HG03354 (cell line): ENCODE measurements at regions not wholly inside any gene's neighbourhood (a gene's known extent, or its start where the extent isn't known, plus 50 kb on each side); places are given as distances from the start of the nearest gene placed in this dataset.

Experiments
- ATAC-seq: cut with Tn5 transposase; IDR thresholded peaks from one replicate; pipeline ENCODE4 v1.9.1; 2021; ENCODE audit warnings: mild to moderate bottlenecking; ENCODE audit not compliant: unreplicated experiment, poor library complexity, severe bottlenecking

DNA sequence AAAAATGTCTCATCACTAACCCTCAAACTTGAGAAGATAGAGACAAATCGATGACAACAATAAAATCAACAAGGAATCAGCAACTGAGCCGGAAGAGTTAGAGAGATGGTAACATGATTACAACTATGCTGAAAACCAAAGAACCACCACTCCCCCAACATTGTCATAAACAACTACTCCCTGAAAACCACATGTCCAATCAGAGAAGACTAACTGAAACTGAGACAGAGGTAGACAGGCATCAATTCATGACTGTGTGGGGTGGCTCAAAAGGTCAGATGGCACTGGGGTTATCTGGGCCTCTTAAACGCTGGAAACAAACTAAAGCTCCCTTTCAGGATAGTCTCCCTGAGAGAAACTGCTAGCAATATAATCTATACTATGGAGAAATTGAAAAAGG is 488.8 kb downstream of the KCTD12 start:
- no peak for ATAC-seq

DNA sequence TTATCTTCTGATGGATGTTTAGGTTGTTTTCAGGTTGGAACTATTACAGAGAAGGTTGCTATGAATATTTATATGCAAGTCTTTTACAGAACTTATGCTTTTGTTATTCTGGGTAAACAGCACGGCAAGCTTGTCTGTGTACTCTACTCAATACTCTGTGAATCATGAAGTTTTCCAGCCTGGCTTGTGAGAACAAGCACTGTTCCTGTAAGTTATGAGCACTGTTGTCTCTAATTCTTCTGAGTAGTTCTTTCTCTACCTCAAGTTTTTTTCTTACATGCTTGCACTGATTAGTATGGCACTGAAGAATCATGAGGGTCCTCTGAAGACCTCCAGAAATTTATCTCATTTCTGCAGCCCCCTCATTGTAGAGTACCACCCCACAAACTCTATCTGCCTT is 496.9 kb downstream of the KCTD12 start:
- ATAC-seq: no peak

DNA sequence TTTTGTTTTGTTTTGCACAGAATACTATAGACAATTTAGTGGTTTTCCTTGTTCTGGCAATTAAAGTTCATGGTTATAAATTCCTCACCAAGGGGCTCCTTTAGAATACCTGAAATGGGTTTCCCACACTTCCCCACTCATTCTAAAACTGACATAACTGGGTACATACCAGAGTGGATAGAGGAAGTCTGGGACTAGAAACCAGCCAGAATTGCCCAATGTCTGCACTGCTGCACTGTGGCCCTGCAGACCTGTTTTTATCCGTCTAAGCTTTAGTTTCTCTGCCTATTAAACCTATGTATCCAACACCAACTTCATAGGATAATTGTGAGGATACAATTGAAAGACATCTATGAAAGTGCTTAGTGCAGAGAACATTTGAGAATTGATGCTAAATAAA is 498.6 kb downstream of the KCTD12 start:
- ATAC-seq: no peak

DNA sequence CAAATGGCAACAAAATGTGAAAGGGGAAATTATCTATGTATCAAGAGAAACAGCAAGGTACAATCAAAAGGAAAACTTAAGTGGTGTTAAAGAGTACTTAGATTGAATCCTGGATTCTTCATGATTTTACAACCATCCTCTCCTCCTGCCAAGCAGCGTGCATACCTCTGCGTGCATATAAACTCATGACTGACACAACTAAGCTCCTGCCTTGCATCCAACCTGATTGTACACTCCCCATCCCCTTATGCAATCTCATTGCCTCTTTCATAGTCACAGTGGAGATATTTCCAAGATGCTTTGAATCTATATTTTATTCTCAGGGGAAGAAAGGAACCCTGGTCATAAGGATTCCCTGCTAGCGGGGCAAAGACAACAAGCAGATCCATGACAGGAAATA is 499.9 kb downstream of the KCTD12 start:
- no peak for ATAC-seq

DNA sequence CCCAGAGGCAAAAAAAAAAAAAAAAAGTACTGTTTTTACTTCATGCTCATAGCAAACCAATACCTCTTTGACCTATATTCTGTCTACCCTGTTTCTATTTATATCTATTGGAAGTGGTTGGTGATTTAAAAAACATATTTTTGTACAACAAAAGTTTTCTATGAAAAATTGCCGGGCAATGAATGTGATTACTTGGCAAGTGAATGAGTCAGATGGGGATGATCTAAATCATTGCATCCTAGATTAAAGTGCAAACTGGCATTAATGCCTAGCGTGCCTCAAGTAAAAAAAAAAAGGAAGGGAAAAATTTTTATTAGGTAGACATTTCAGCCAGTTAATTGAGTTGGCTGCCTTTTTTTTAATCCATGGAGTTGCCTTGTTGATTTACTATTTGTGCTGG is 500.6 kb downstream of the KCTD12 start:
- ATAC-seq: no peak

DNA sequence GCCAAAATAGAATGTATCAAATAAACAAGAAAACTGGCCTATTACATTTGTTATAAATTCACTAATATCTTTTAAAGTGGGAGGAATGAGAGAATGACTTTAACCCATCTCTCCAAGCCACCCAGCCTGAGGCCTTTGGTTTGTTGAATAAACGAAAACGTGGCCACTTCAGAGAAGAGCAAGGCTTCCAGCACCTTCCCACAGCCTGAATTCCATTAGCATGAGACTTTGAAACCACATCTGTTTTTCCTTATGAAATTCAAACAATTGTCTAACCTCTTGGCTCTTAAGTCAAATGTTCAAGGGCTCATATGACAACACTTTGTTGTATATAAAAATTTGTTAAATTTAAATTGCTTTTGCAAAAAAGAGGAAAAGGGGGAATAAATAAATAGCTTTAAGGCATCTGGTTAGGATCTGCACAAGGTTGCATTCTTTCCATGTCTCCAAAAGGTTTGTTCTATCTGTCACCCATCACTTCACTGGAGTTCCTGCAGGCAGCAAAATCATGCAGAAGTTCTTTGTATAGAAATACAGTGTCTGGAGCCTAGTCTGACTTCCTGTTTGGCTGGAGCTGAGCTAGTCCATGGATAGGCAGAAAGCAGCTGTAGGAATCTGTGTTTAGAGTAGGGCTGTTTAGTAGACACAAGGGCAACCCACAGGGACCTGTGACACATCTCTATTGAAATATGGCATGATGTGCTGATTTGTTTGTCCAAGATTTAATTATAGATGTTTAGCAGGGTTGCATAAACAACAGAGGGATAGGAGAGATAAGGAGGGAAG is 502.3 kb downstream of the KCTD12 start:
- ATAC-seq: no peak

DNA sequence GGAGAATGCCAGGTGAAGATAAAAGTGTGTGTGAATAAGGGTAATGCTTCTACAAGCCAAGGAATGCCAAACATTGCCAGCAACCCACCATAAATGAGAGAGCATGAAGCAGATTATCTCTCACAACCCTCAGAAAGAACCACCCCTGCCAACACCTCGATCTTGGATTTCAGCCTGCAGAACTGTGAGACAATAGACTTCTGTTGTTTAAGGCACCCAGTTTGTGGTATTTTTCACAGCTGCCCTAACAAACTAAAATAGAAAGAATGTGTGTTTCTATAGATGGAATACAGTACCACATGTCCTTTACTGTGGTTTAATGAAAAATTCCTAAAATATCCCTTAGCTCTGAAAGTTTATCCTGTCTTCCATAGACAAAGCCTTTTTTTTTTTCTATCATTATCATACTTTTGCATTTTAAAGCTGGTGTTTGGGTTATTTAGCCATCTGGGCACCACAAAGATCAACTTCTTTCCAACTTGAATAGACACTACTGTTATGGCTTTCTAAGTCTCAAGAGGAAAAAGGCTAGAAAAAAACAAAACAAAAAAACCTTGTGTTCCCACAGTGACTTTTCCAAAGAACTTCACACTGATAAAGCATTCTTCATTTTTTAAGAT is 505.6 kb downstream of the KCTD12 start:
- ATAC-seq: no peak

DNA sequence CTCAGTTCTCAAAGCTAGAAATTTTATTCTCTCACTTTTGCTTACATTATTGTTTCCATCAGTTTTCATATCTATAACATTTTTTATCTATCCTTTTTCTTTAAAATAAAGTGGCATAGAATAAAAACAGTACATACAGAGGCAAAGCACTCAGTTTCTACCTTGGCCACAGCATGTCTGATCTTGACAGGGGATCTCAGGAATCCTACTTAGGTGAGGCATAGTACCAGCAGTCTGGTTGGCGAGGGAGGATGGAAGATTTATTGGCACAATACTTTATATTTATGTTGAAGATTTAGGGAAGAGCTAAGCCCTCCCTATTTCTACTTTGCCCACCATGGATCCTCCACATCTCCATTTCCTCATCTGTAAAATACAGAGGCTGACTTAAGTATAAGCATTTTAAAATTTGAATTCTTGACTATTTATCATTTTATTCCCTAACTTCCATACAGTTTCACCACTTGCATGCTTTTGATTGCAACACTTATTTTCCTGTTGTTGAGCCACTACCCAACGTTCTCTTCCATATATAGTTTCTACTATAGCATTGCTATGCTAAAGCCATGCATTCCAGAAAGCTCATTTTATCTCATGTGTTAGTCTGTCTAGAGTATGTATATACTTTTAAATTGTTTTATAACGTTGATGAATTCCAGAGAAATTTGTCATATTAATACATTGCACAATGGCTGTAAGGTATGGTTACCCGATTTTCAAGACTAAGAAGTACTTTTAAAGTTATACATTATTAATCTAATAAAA is 506.7 kb downstream of the KCTD12 start:
- no peak for ATAC-seq

DNA sequence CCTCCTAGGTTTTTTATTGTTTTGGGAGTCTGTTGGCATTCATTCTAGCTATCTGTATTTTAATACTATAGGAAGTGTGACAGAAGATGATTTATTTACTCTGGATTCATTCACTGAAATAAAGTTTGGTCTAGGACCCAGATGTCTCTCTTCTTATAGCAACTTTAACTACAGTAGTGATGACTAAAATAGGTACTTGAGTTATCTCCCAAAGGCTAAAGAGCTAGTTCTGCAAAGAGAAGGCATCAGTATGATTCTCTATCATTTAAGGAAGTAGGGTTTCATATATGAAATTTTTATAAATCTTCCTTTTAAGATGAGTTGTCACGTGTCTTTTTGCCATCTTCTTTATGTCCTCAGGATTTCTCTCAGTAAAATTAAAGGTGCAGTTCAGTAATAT is 507.4 kb downstream of the KCTD12 start:
- no peak for ATAC-seq

DNA sequence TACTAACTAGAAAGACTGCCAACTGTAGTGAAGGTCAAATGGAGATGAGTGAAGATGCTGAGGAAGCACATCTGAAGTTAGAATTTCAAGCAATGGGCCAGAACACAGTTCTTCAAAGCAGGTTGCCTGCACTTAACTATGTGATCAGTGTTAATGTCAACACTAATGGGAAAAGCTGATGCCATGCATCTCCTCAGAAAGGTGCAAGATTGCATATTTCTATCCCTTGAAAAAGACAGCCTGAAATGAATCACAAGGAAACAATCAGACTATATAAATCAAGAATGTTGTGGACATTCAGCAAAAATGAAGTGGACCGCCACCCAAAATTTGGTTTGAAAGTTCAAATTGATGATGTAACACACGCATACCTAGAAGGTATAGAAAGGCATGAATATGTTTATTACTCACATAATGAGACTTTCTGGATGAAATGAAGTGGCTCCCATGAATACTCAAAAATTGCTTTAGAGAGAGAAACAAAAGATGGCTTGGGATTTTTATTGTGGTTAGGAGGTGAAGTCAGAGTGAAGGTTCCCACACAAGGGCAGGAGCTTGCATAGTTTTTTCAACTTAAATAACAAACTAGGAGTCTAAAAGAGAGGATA is 522.4 kb downstream of the KCTD12 start:
- ATAC-seq: no peak

DNA sequence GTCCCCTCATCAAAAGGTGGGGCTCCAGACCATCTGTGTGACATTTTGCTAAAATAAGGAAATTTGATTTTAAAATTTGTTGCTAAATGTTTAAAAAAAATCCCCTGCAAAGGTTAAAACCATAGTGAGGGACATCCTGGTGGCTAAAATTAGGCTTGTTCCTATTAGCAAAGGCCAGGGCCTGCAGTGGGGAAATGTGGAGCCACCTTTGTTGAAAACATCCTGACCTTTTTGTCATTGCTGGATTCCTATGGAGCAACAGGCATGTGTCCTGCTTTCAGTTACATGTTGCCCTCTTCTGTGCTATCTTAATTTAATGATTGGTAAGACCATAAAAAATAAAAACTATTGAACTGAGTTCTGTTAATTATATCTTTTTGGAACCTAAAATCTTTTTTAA is 524.3 kb downstream of the KCTD12 start:
- ATAC-seq: no peak

DNA sequence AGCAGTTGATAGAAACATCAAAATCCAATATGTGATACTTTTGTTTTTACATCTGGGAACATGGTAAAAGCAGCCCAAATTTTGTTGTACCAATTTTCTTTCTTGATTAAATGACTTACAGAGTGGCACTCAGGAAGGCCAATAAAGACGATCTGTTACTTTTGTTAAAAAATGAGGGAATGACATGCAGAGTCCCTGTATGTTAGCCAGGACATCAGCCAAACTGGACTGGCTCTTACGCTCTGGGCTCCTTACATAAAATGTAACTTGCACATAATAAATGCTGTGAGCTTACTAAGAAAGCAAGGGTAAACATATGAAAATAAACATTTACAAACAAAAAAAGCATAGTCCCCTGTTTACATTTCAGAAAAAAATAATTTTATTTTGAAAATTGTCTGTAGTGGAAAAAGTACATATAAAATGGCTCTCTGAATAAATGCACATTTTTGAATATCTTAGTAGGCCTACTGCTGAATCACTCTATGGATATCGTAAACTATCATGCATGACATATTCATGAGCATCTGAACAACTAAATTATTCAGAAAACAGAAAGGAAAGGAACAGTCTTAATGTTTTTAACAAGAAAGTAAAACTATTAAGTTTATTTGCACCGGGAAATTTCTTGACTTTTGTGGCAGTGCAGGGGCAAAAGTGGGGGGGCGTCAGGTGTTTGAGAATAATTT is 534.5 kb downstream of the KCTD12 start:
- no peak for ATAC-seq

DNA sequence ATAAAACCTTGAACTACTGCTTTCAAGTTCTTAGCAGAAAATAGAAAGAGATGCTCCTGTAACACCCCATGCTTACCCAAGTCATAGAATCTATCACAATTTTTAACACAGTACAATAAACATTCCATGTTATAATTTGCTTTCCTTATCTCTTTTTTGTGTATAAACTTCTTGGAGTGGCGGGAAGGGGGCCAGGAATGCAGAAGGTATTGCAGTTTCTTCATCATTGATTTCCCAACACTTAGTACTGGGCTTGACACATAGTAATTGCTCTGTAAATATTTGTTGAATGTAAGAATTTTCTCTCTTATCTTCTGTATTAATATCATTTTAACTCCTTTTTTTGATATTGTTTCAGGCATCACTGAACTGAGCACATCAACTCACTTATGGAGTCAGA is 535.8 kb downstream of the KCTD12 start:
- ATAC-seq: no peak

DNA sequence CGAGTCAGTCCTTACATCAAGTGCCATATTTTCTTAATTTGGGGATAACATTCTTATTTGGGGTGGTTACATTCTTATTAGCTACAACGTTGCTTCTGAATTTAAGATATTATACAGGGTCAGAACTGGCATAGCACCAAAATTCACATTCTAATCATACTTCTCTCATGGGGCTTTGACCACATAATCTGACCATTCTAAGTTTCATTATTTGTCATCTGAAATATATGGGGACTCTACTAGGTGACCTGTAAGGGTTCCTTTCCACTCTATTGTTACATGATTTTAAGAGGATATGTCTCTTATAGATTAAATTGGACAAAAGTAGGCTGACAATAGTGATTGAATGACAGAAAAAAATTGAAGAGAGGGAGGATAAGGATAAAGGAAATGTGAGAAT is 536.5 kb downstream of the KCTD12 start:
- ATAC-seq: no peak

DNA sequence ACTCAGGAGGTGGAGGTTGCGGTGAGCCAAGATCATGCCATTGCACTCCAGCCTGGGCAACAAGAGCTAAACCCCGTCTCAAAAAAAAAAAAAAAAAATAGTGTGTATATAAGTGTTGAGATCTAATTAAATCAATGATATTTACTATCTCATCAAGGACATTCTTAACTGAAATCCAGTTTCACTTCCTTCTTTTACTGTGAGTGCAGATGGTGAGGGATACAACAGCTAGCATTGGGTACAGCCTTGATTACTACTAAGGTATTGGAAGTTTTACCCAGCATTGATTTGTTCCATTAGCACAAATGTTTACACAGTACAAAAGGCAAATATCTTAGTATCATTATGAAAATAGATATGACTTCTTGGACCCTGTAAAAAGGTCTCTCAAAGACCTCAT is 546.6 kb downstream of the KCTD12 start:
- peak; percentile 54 for ATAC-seq

DNA sequence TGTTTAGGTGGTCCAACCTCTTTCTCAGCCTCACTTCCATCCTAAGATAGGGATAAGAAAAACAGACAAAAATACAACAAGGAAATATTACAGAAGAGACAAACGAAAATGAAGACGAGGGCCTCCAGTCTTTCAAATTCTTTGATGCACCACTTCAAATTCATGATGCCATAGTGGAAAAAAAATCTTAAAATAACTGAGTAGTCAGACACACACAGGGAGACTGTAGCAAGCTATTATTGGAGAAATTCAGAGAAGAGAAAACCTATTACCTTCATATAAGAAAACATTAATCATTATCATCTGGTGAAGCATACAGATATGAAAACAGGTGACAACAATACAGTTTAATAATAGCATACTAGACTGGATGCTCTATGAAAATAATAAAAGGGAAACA is 548.2 kb downstream of the KCTD12 start:
- no peak for ATAC-seq

DNA sequence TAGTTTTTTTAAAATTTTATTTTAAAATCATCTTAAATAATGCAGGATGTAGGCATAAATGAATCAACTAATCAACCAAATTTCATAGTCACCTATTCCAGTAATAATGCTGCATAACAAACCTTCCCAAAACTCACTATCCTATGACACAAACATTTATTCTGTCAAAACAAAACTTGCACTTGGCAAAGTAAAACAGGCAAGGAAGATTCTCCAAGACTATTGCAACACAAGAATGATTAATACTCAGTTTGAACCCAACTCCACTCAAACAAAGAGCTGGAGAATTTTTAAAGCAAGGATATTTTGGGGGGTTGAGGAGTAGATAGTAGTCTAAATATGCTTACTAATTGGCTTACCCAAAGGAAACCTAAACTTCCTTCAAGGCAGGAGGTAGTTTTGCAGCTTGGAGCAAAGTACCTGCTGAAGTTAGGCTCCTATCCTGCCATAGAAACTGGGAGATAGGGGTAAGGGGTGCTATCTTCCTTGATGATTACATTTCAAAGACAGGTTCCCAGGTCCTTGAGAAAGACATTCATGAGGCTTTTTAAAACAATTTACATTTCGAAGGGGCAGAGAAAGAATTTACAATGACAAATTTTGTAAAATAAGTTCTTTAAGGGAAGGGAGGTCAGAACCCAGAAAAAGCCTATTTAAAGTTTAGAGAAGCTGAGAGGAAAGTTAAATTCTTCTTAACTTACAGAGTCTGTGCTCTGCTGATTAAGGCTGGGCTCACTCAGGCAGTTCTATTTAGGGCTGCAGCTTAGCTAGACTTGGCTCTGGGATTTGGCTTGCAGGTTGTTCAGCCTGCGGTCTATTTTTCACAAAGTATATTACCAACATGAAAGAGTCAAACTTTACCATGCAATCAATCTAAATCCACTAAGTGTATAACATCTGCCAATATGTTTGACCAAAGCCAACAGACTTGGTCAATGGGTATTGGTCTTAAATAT is 549.0 kb downstream of the KCTD12 start:
- no peak for ATAC-seq

DNA sequence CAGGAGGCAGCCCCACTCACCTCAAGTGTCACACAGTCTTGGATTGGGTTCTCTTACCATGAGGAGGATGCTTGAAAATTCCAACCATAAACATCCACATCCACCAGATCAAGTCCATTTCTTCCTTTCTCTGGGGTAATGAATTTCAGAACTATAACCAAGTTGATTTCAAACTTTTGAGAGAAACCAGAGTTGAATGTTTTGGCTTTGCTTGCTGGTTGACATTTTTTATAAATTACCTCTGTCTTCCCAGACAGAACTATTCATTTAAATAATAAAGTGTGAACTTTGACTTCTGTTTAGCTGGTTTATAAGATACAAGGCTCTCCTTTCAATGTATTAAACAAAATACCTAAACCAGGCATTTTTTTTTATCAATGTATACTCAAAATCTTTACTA is 550.7 kb downstream of the KCTD12 start:
- no peak for ATAC-seq
